ENCODE measurements at regions not wholly inside any gene's neighbourhood (a gene's known extent, or its start where the extent isn't known, plus 50 kb on each side); places are given as distances from the start of the nearest gene placed in this dataset.

GRCh38 chr14:97107080-97107479, 309.9 kb downstream of the VRK1 start:
- no peaks in the 10 kb centered on the region for H3K4me1 Mint-ChIP-seq (ENCODE audit: low read depth, unreplicated experiment)

DNA sequence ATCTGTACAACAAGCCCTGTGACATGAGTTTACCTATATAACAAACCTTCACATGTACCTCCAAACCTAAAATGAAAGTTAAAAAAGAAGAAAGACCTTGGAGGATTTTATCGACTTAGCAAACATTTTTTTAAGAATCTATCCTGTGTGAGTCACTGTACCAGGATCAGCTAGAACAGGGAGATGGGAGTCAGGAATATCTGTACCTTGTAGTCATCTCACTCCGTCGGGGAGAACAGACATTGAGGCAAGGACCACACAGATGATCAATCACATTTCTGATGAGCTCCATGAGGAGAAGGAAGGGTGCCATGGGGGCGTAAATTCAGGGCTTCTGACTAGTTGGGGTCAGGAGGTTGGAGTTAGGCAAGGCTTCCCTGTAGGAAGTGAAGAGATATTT, 310.6 kb downstream of the VRK1 start:
- H3K27me3 Mint-ChIP-seq (ENCODE audit: insufficient read depth, unreplicated experiment): peaks cover 12% of the 10 kb centered on the region
- H3K4me3 Mint-ChIP-seq (ENCODE audit: unreplicated experiment): no peak overlapping the region
- H3K36me3 Mint-ChIP-seq (ENCODE audit: insufficient read depth, unreplicated experiment): no peaks in the 10 kb centered on the region
- H3K4me1 Mint-ChIP-seq (ENCODE audit: low read depth, unreplicated experiment): no peaks in the 10 kb centered on the region
- BruUV-seq (replicated peaks): no TSS peak
- no peaks in the 10 kb centered on the region for H3K9me3 Mint-ChIP-seq (ENCODE audit: unreplicated experiment)
- CTCF ChIA-PET: no interaction called here
- H3K4me1 ChIP-seq: no peaks in the 10 kb centered on the region
- H3K27ac Mint-ChIP-seq (ENCODE audit: unreplicated experiment): no peak overlapping the region
- DNase-seq: no peak
- no peaks in the 10 kb centered on the region for H3K9me3 ChIP-seq
- POLR2A ChIA-PET: no interaction called here
- no peak overlapping the region for H3K4me3 ChIP-seq (ENCODE audit: low read depth, low read length)
- no peak for TF ChIP-seq CTCF (IDR thresholded peaks at IDR 0.05; ENCODE audit: insufficient read depth in 1 of 2, low read depth in 1 of 2, low read length in 1 of 2, severe bottlenecking in 1 of 2, unreplicated experiment in 1 of 2)
- no peaks in the 10 kb centered on the region for H3K36me3 ChIP-seq (ENCODE audit: control insufficient read depth, insufficient read depth, low read length)
- no peaks in the 10 kb centered on the region for H3K27me3 ChIP-seq (replicated peaks; ENCODE audit: control insufficient read depth, insufficient read depth, low read length)
- intact Hi-C loops (cut with micrococcal nuclease; ENCODE audit: unreplicated experiment): no loop called here

More at GRCh38 chr14:97107080-97107479, 309.9 kb downstream of the VRK1 start:
- no peak for TF ChIP-seq CTCF (IDR thresholded peaks at IDR 0.05; ENCODE audit: insufficient read depth in 1 of 2, low read depth in 1 of 2, low read length in 1 of 2, severe bottlenecking in 1 of 2, unreplicated experiment in 1 of 2)
- Mint-ChIP-seq H3K4me3 (ENCODE audit: unreplicated experiment) (no peak overlapping the region), H3K27ac (ENCODE audit: unreplicated experiment) (no peak overlapping the region), H3K27me3 (ENCODE audit: insufficient read depth, unreplicated experiment) (peaks cover 12% of the 10 kb centered on the region), H3K36me3 (ENCODE audit: insufficient read depth, unreplicated experiment) (no peaks in the 10 kb centered on the region), H3K9me3 (ENCODE audit: unreplicated experiment) (no peaks in the 10 kb centered on the region)
- intact Hi-C loops (cut with micrococcal nuclease; ENCODE audit: unreplicated experiment): no loop called here
- no peaks in the 10 kb centered on the region for H3K9me3 ChIP-seq
- no peak for DNase-seq
- no peaks in the 10 kb centered on the region for H3K4me1 ChIP-seq
- H3K36me3 ChIP-seq (ENCODE audit: control insufficient read depth, insufficient read depth, low read length): no peaks in the 10 kb centered on the region
- H3K27me3 ChIP-seq (replicated peaks; ENCODE audit: control insufficient read depth, insufficient read depth, low read length): no peaks in the 10 kb centered on the region
- H3K4me3 ChIP-seq (ENCODE audit: low read depth, low read length): no peak overlapping the region
- BruUV-seq (replicated peaks): no TSS peak
- POLR2A ChIA-PET: no interaction called here
- CTCF ChIA-PET: no interaction called here

DNA sequence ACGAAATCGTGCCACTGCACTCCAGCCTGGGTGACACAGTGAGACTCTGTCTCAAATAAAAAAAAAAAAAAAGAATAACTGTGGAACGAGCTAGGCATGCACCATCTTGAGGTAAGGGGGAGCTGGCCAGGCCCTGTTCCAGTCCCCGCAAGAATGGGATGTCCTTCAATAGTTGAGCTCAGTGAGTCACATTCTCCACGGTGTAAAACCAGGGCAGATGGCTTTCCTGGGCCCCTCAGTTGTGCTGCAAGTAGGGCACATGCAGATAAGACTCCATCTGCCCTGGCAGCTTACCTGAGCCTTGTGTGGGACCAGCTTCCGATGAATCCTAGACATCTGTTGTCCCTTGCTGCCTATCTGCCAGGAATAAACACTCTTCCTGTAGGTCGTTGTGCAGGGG, 312.1 kb downstream of the VRK1 start:
- no peak overlapping the region for H3K4me3 Mint-ChIP-seq (ENCODE audit: unreplicated experiment)
- CTCF ChIA-PET: no interaction called here

More for the DNA sequence above, 312.1 kb downstream of the VRK1 start:
- no peaks in the 10 kb centered on the region for H3K36me3 Mint-ChIP-seq (ENCODE audit: insufficient read depth, unreplicated experiment)
- no peaks in the 10 kb centered on the region for H3K27me3 ChIP-seq (replicated peaks; ENCODE audit: control insufficient read depth, insufficient read depth, low read length)
- POLR2A ChIA-PET: no interaction called here
- no peaks in the 10 kb centered on the region for H3K4me1 ChIP-seq
- H3K27me3 Mint-ChIP-seq (ENCODE audit: insufficient read depth, unreplicated experiment): peaks cover 12% of the 10 kb centered on the region
- H3K9me3 Mint-ChIP-seq (ENCODE audit: unreplicated experiment): no peaks in the 10 kb centered on the region
- H3K36me3 ChIP-seq (ENCODE audit: control insufficient read depth, insufficient read depth, low read length): no peaks in the 10 kb centered on the region
- intact Hi-C loops (cut with micrococcal nuclease; ENCODE audit: unreplicated experiment): no loop called here
- no TSS peak for BruUV-seq (replicated peaks)
- no peaks in the 10 kb centered on the region for H3K9me3 ChIP-seq
- no peaks in the 10 kb centered on the region for H3K4me1 Mint-ChIP-seq (ENCODE audit: low read depth, unreplicated experiment)
- no peak overlapping the region for H3K27ac Mint-ChIP-seq (ENCODE audit: unreplicated experiment)
- TF ChIP-seq CTCF (IDR thresholded peaks at IDR 0.05; ENCODE audit: insufficient read depth in 1 of 2, low read depth in 1 of 2, low read length in 1 of 2, severe bottlenecking in 1 of 2, unreplicated experiment in 1 of 2): no peak
- H3K4me3 ChIP-seq (ENCODE audit: low read depth, low read length): no peak overlapping the region
- DNase-seq: no peak

All from Caco-2 (cell line).